ENCODE measurements at regions not wholly inside any gene's neighbourhood (a gene's known extent, or its start where the extent isn't known, plus 50 kb on each side); places are given as distances from the start of the nearest gene placed in this dataset.
"Not testable (repeated sequence)": the region's sequence is repeated elsewhere in the genome, so short reads cannot be mapped to it uniquely, and the experiment has no call there.

DNA sequence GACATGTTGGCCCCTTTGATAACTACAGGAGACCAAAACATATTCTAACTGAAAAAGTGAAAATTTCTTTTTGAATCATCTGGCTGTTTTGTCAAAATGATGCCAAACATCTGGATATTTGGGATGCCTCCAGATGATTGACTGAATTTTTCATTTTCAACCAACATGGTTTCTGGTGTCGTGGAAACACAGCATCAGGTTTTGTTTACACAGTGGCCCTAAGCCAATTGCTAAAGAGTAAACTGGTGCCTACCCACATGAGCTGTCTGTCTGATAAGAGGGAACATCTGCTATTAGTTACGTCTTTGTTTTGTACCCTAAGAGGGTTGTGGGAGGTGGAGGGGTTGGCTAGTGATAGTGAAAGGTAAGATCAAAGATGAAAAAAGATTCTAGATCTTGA is 204.8 kb downstream of the KCNK2 start:
- H3K27ac ChIP-seq: no peak overlapping the region
- DNase-seq (ENCODE audit: low read depth, low spot score): no peak

DNA sequence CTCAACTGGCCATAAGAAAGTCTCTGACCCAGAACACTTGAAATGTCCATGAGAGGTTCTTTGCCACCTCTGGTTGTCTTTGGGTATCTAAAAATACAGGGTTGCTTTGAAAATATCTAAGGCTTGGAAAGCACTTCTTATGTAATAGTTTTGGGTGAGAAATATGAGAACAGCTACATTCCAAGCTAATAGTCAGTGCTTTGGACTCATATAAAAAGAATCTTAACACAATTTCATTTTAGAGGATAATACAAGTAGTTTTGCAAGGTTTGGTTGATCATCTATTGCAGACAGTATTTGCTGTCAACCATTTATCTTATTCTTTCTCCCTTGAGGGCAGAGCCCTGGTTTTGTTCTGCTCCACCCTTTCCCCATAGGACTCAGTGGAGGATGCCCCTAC is 207.5 kb downstream of the KCNK2 start:
- H3K27ac ChIP-seq: no peak overlapping the region
- DNase-seq (ENCODE audit: low read depth, low spot score): no peak

DNA sequence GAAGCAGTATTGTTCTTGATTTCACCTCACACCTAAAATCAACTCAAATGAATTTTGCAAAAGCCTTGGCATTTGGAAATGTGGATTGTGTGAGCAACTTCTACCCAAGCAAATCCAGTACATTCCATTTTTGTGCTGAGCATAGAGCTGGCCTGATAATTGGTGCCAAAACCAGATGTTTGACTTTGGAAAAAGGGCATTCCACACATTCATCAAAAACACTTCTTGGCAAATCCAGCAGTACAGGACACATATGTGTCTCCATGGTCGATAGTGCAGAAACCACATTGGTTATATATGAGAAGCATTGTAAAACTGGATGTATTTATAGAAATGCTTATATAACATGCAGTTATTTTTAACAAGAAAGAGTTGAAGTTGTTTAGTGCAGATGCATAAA is 210.4 kb downstream of the KCNK2 start:
- DNase-seq (ENCODE audit: low read depth, low spot score): no peak
- no peak overlapping the region for H3K27ac ChIP-seq

DNA sequence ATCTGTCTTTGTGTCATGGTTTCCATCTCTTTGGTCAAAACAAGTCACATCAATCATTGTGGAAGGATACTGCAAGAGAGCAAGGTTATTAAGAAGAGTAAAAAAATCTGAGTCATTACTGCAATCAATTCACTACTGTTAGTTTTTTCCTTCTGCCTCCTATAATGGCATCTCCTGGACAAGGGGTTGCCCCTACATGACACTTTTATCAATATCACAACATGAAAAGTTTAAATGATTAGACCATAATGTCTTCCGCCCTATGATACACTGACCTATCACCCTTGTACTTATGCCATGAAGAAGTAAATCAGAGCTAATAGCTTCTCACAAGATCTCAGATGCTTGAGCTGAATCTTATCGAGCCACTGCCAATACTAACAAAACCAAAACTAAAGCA is 223.9 kb downstream of the KCNK2 start:
- no peak overlapping the region for H3K27ac ChIP-seq
- DNase-seq (ENCODE audit: low read depth, low spot score): no peak

DNA sequence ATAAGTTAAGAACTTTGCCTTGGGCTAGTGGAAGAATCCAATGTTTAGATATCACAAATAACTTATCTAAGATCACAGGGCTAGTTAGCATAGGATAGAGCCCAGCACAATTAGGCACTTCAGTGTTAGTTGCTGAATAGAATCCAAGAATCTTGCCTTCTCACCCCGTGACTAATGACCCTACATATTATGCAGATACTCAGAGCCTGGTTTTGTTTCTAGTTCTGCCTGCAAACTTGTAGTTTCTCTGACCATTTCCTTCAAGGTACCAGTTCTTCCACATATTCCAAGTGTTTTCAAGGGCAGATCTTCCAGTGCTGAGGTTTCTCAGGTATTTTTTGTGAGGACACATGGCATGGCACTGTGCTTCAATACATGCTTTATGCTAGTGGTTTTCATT is 239.3 kb downstream of the KCNK2 start:
- DNase-seq (ENCODE audit: low read depth, low spot score): no peak
- no peak overlapping the region for H3K27ac ChIP-seq

DNA sequence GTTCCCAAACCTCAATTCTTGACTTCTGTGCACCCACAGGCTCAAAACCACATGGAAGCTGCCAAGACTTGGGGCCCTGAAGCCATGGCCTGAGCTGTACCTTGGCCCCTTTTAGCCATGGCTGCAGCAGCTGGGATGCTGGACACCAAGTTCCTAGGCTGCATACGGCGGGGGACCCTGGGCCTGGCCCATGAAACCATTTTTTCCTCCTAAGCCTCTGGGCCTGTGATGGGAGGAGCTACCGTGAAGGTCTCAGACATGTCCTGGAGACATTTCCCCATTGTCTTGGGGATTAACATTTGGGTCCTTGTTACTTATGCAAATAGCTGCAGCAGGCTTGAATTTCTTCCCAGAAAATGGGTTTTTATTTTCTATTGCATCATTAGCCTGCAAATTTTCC is 241.5 kb downstream of the KCNK2 start:
- DNase-seq (ENCODE audit: low read depth, low spot score); H3K27ac ChIP-seq: not testable (repeated sequence)

DNA sequence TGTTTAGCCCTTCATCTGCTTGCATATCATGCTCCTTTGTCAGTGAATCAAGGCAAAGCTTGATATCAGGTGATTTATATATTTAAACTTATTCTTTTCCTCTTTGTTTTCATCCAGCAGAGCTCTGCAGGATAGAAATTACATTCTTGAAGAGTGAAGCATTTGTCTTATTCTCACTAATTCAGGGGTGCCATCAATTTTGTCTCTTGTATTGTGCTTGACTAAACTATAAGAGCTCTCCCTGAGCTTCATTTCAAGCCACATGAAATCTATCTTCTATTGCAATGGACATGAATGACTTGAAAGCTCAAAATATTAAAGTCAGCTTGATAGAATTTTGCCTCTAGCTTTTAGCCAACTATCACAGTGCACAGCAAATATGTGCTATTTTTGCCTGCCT is 236.7 kb upstream of the KCTD3 start:
- DNase-seq (ENCODE audit: low read depth, low spot score): no peak
- no peak overlapping the region for H3K27ac ChIP-seq

DNA sequence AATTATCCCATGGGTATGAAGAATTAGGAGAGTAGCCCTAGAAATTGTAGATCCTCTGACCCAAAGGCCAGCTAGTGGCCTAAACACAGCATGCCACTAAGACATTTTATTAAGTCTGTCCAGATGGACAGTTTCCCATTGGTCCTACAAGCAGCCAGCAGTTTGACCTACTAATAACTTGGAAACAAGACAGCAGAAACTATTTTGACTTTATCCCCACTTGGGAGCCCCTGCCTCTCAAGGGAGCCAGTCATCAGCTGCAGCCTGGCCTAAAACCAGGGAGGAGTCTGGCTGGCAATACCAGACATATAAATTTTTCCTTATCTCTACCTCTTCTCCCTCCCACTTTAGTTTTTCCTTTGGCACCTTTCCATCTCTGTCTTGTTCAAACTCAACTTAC is 222.6 kb upstream of the KCTD3 start:
- H3K27ac ChIP-seq: no peak overlapping the region
- no peak for DNase-seq (ENCODE audit: low read depth, low spot score)

DNA sequence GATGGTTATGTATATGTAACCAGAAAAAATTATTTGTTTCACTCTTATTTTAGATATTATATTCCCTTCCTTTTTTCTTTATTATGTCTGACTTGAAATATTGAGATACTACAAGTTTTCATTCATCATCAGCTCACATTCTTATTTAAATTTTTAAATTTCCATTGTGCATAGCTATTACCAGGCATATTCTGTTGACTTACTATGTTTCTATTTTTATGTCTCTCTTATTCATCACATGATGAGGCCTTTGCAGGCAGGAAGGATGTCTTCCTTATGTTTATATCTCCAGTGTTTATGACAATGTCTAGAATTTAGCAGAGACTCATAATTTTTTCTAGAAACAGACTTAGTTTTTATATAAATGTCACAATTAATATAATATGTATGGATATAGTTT is 221.9 kb upstream of the KCTD3 start:
- no peak overlapping the region for H3K27ac ChIP-seq
- DNase-seq (ENCODE audit: low read depth, low spot score): no peak

DNA sequence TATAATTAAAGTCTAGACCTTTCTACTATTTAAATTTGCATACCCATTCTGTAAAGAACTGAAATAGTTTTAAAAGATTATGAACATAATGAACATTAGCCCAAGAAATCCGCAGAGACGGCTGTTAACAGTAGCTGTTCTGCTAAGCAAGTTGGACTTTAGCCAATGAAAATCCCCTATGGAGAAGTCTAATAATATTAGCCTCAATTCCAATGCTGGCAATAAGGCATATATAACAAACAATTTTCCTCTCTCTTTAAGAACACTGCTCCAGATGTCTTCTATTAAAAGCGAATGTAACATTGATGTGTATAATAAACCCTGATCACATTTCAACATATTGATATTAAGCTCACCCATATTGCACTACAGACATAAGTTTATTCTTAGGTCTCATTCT is 221.3 kb upstream of the KCTD3 start:
- no peak for DNase-seq (ENCODE audit: low read depth, low spot score)
- H3K27ac ChIP-seq: no peak overlapping the region

DNA sequence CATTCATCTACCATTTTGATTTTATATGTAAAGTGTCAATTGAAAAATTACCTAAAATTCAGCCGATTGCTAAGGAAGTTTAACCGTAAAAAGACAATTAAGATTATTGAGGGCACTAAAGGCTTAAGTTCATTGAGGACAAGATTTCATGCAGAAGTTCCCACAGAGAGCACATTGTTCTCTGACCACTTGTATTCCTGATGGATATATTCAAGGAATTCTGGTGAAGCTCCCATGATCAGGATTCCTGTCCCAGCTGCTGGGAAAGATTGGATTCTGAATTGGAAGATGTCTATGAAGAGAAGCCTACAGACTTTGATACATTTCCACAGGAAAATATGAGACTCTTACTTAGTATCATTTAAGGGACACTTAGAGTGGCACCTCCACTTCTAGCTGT is 209.2 kb upstream of the KCTD3 start:
- DNase-seq (ENCODE audit: low read depth, low spot score): no peak
- no peak overlapping the region for H3K27ac ChIP-seq

DNA sequence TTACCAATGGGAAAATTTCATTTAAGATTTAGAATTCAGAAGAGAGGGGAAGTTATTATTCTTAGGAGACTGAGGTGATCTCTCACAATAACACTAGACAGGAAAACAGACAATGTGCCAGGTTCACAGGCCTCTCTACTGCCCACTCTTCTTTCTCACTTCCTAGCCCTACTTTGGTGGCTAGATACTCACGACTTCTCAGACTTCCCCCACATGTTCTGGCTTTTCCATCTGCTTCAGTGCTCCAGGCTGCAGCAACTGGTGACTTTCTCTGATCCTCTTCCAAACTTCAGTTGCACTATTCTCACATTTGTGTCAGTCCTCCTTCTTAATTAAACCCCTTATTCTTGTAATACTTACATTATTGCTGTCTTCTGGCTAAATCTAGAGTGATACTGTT is 208.7 kb upstream of the KCTD3 start:
- no peak overlapping the region for H3K27ac ChIP-seq
- DNase-seq (ENCODE audit: low read depth, low spot score): no peak

DNA sequence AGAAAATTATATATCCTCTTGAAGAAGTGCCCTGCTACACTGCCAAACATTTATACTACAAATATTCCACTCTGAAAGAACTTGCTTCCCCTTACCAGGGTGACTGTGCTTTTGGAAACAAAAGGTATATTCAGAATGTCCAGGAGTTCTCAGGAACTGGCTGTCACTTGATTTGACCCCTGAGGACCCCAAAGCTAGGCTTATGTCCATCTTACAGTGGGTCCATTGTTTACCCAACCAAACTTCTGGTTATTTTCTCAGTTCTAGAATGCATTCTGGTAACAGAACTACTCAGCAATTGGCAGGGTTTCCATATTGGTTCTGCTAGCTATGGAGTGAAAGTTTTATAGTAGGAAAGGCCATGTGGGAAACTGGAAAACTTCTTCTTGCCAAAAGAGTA is 207.1 kb upstream of the KCTD3 start:
- H3K27ac ChIP-seq: no peak overlapping the region
- DNase-seq (ENCODE audit: low read depth, low spot score): no peak

DNA sequence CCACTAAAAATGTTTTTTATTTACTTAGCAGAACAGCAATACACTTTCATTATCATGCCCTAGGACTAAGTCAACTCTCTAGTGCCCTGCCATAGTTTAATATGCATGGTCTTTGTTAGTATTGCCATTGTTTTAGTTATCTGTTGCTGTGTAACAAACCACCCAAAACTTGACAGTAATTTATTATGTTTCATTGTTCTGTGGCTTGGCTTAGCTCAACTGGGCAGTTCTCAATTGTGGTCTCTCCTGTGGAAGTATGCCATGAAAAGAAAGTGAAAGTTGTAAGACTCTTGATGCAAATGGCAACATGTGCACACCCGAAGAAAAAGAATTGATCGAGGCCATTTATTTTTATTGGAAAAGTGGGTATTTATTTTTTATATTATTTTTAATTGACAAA is 206.3 kb upstream of the KCTD3 start:
- no peak overlapping the region for H3K27ac ChIP-seq
- DNase-seq (ENCODE audit: low read depth, low spot score): no peak

DNA sequence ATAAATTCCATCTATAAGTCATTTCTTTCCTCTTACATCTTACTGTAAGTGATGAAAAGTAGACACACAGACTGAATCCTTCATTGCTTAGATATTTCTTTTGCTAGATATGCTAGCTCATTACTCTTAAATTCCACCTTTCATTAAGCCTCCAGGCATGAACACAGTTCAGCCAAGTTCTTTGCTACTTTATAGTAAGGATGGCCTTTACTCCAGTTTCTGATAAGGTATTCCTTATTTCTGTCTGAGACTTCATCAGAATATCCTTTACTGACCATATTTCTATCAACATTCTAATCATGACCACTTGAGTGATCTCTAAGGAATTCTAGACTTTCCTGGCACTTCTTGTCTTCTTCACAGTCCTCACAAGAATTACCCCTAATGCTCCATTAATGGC is 191.7 kb upstream of the KCTD3 start:
- DNase-seq (ENCODE audit: low read depth, low spot score): no peak

DNA sequence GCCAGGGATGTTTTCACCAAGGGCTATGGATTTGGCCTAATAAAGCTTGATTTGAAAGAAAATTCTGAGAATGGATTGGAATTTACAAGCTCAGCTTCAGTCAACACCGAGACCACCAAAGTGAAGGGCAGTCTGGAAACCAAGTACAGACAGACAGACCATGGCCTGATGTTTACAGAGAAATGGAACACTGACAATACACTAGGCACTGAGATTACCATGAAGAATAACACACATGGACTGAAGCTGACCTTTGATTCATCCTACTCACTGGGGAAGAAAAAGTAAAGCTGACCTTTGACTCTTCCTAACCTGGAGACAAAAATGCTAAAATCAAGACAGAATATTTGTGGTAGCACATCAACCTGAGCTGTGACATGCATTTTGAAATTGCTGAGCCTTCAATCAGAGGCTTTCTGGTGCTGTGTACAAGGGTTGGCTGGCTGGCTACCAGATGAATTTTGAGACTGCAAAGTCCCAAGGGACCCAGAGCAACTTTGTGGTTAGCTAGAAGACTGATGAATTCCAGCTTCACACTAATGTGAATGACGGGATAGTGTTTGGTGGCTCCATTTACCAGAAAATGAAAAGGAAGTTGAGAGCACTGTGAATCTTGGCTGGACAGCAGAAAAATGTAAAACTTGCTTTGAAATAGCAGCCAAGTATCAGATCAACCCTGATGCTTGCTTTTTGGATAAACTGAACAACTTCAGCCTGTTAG is 190.4 kb upstream of the KCTD3 start:
- no peak overlapping the region for H3K27ac ChIP-seq
- no peak for DNase-seq (ENCODE audit: low read depth, low spot score)

More for the DNA sequence above, 191.7 kb upstream of the KCTD3 start:
- no peak overlapping the region for H3K27ac ChIP-seq

DNA sequence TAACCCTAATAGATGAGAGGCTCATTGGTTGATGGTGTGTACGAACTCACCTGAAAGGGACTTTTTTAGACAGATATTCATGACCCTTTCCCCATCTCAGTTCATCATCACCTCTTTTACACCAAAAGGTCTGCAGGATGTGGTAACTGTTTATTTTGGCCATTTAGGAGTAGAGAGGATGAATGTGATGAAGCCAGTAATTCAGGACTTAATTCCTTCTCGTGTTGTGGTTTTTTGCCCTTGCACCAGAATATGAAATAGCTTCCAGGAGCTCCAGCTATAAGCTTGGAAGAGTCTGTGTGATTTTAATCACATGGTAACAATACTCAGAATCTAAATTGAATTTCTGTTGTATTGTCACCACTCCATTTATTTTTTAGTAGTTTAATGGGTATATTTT is 189.4 kb upstream of the KCTD3 start:
- DNase-seq (ENCODE audit: low read depth, low spot score): no peak
- no peak overlapping the region for H3K27ac ChIP-seq

DNA sequence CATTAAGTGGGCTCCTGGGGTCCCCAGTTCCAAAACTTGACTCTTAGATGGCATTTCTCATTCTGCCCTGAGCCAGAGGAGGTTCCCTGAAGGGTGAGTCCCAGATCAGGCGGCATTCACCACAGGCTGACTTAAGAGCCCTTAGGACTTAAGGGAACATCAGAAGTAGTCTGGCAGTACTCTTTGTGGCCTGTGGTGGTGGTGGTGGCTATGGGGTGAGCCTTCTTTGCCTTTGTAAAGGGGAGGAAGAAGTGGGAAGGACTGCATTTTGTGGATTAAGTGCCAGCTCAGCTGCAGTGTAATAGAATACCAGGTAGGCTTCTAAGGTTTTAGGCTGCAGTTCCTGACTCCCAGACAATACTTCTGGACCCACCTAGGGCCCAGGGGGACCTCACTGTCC is 186.5 kb upstream of the KCTD3 start:
- DNase-seq (ENCODE audit: low read depth, low spot score): no peak
- H3K27ac ChIP-seq: no peak overlapping the region

DNA sequence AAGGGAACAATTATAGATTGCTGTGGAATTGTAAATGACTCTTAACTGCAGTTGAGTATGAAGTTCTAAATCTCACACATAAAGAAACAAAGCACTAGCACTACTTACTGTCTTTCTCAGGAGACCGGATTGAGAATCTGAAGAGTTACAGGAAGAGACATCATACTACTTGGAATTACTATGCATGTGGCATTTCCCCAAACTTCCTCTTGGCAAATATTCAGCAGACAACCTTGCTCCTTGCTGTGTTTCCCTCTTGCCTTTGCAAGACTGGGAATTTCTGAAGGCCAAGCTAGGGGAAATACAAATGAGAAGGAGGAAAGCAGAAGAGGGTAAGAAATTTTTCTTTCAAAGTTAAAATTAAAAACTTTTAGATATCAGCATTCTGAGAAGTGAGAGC is 173.6 kb upstream of the KCTD3 start:
- DNase-seq (ENCODE audit: low read depth, low spot score): no peak
- H3K27ac ChIP-seq: no peak overlapping the region

DNA sequence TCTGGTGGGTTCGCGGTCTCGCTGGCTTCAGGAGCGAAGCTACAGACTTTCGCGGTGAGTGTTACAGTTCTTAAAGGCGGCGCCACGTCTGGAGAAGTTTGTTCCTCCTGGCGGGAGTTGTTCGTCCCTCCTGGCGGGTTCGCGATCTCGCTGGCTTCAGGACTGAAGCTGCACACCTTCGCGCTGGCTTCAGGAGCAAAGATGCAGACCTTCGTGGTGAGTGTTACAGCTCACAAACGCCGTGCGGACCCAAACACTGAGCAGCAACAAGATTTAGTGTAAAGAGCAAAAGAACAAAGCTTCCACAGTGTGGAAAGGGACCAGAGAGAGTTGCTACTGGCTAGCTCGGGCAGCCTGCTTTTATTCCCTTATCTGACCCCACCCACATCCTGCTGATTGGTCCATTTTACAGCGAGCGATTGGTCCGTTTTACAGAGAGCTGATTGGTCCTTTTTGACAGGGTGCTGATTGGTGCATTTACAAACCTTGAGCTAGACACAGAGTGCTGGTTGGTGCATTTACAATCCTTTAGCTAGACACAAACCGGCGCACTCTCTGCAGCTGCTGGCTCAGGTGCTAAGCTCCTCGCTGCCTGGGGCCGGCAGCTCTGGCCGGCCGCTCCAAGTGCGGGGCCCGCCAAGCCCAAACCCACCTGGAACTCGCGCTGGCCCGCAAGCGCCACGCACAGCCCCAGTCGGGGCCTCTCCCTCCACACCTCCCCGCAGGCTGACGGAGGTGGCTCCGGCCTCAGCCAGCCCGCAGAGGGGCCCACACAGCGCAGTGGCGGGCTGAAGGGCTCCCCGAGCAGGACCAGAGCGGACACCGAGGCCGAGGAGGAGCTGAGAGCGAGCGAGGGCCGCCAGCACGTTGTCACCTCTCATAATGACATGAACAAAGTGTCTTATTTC is 172.8 kb upstream of the KCTD3 start:
- no peak overlapping the region for H3K27ac ChIP-seq
- no peak for DNase-seq (ENCODE audit: low read depth, low spot score)

DNA sequence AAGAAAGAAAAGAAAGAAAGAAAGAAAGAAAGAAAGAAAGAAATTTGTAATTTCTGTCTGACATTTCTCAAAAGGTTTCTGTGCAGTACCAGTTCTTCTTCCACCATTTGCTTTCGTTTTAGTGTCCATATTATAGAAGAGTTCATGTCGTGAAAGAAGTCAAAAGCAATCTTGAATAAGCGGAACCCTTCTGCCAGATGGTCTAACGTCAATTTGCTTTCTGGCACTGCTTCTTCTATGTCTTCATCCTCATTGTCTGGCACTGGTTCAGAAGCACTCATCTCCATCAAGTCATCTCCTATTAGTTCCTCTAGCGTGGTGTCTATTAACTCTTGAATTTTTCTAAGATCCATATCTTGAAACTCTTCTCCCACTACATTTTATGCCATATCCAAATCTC is 170.0 kb upstream of the KCTD3 start:
- no peak for DNase-seq (ENCODE audit: low read depth, low spot score)
- H3K27ac ChIP-seq: no peak overlapping the region

DNA sequence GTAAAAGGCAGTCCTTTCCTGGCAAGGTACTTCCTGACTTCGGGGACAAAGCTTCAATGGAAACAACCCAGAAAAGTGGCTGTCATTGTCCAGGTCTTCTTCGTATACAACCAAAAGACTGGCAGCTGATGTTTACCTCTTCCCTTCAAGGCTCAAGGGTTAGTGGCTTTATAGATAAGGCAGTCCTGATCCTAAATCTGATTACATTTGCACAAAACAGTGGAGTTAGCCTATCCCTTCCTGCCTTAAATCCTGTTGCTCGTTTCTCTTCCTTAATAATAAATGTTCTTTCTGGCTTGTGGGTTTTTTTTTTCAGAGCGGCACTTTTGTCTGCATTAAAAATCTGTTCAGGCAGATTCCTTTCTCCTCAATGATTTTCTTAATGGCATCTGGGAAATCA is 169.3 kb upstream of the KCTD3 start:
- DNase-seq (ENCODE audit: low read depth, low spot score): no peak
- H3K27ac ChIP-seq: no peak overlapping the region
